HG03045 (cell line): ENCODE measurements at regions not wholly inside any gene's neighbourhood (a gene's known extent, or its start where the extent isn't known, plus 50 kb on each side); places are given as distances from the start of the nearest gene placed in this dataset.
"Not testable (repeated sequence)": the region's sequence is repeated elsewhere in the genome, so short reads cannot be mapped to it uniquely, and the experiment has no call there.

ENCODE experiments used
- ATAC-seq: cut with Tn5 transposase; IDR thresholded peaks from one replicate; pipeline ENCODE4 v1.9.1; 2021; ENCODE audit warnings: mild to moderate bottlenecking, moderate library complexity; ENCODE audit not compliant: unreplicated experiment

- ATAC-seq = no peak
Measured at GRCh38 chr5:155750571-155750970, 576.4 kb upstream of the SGCD start.

GRCh38 chr5:155753943-155754581 lies 572.9 kb upstream of the SGCD start:
- no peak for ATAC-seq

GRCh38 chr5:155759252-155759651 lies 567.7 kb upstream of the SGCD start:
- no peak for ATAC-seq

- no peak for ATAC-seq
Measured at GRCh38 chr5:155759984-155760383, 567.0 kb upstream of the SGCD start.

- no peak for ATAC-seq
Measured at GRCh38 chr5:155761502-155761901, 565.5 kb upstream of the SGCD start.

DNA sequence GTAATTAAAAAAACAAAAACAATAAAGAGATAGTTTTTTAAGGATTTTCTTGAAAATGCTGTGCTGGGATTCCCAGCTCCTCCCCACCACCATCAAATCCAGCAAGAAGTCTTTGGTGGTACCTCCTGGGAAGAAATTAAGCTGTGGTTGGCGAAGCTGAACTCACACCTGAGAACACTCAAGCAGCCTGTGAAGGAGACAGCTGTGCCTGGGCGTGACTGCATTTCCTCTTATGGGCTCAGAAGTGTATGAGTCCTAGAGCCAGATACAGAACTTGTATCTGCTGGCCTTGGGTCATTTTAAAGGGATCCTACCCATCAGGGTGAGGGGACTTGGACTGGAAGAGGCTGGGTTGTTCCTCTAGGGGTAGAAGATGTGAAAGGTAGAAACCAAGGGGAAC lies 561.2 kb upstream of the SGCD start:
- ATAC-seq = no peak

DNA sequence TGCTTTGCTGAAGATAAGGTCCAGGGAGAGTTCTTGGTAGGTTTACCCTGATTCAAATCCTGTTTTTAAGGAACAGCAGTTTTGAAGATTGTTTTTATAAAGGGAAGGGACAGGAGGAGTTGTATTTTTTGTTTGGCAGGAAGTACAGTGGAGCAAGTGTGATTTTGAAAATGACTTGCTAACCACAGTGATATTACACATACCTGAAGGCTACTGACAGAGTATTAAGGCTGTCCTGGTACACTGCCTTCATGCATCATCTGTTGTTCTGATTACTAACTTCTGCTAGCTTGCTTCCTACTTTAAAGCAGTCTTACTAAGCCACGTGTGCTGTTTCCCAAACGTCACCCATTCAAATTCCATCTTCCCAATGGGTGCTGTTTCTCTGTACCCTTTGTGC lies 559.5 kb upstream of the SGCD start:
- ATAC-seq = no peak

DNA sequence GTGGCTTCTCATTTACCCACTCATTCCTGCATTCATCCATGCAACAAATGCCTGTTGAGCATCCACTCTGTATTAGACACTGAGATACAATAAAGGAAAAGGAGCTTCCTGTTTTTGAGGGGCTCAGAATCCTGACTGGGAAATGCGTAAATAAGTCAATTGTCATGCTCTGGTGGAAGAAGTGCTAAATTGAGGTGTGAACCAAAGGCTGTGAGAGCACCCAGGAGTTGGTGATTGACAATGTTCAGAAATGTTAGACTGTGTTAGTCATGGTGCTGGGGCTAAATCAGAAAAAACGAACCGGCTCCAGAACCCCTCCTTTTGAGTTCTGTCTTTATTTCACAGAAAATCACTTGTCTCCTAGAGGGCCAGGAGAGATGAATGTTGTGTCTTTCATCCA lies 558.6 kb upstream of the SGCD start:
- ATAC-seq = no peak

- ATAC-seq = no peak
Measured at GRCh38 chr5:155772009-155772662, 554.8 kb upstream of the SGCD start.

DNA sequence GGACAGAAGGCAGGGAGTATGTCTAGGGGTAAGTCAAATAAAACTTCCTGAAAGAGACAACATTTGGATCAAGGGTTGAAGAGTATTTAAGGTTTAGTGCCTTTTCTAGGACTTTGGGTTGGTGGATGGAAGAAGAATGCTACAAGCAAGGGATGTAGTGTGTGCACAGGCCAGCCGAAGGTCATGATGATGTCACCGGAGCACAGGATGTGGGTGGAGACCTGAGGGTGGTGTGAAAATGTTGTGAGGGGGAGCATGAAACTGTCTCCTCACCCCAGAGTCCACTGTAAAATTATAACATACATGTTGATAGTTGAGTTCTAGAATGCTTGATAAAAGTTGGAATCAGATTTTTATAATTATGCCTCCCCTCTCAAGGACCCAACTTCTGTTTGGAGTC lies 553.3 kb upstream of the SGCD start:
- ATAC-seq = no peak

DNA sequence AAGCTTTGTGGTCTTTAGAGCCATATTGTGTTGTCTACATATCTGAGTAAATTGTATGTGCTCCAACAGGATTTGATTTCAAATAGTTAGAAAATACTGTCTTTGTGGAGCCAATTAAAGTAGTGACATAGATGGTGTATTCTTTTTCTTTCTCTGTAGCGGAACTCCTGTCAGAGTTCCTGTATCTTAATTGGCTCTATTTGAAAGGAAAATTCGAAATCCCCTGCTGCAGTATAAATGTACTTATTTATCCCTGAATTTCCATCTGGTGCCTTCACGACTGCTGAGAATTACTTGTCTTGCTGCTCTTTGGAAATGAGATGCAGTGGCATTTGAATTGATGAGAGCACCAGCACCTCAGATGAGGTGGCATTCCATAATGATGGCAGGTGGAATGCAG lies 546.7 kb upstream of the SGCD start:
- ATAC-seq = no peak

DNA sequence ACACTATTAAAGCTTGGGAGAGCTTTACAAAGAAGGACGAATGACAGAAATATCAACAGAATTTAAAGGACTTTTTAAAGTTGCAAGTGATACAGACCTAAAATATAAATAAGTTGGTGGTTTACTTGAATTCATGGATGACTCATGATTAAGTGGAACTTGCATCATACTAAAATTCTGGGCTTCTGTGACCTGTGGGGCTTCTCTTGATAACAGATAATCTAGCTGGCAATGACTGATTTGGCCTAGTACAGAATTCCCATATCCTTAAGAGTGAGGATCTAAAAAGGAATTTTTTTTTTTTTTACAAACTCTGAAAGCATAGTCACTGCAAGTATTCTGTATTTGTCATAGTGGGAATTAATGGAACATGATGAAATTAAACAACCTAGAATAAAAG lies 543.7 kb upstream of the SGCD start:
- no peak for ATAC-seq

DNA sequence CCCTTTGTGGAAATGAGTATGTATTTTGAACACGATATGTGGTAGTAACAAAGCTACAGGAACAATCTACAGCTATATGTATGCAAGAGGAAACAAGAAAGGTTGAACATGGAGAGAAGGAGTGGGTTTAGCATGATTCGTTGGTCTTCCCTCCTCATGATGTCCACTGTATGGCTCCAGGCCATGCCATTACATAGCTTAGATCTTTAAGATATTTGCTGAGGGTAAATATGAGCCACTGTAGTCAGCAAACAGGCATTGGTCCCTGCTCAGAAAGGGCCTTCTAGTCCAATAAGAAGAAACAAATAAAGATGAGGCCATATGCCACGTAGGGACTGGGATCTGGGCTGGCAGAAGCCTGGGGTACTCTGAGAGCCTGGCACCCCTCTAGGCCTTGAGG lies 543.2 kb upstream of the SGCD start:
- ATAC-seq = no peak

- ATAC-seq = no peak
Measured at GRCh38 chr5:155786108-155786507, 540.9 kb upstream of the SGCD start.

- ATAC-seq = no peak
Measured at GRCh38 chr5:155792873-155793272, 534.1 kb upstream of the SGCD start.

GRCh38 chr5:155794795-155795194 lies 532.2 kb upstream of the SGCD start:
- ATAC-seq = no peak

- ATAC-seq = no peak
Measured at GRCh38 chr5:155799308-155799707, 527.7 kb upstream of the SGCD start.

GRCh38 chr5:155807884-155808576 lies 518.9 kb upstream of the SGCD start:
- no peak for ATAC-seq

DNA sequence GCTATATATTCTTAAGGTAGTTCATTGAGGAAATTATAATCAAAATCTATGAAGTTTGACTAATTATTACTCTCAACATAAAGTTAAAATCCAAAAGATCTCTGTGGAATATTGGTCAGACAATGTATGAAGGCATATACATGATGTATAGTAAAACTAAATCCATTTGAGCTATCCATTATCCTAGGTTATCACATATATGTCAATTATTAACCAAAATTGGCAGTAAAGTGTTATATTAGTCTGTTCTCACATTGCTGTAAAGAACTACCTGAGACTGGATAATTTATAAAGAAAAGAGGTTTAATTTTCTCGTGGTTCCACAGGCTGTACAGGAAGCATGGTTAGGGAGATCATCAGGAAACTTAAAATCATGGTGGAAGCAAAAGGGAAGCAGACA lies 511.7 kb upstream of the SGCD start:
- ATAC-seq = no peak

- ATAC-seq = no peak
Measured at GRCh38 chr5:155822177-155822576, 504.8 kb upstream of the SGCD start.

DNA sequence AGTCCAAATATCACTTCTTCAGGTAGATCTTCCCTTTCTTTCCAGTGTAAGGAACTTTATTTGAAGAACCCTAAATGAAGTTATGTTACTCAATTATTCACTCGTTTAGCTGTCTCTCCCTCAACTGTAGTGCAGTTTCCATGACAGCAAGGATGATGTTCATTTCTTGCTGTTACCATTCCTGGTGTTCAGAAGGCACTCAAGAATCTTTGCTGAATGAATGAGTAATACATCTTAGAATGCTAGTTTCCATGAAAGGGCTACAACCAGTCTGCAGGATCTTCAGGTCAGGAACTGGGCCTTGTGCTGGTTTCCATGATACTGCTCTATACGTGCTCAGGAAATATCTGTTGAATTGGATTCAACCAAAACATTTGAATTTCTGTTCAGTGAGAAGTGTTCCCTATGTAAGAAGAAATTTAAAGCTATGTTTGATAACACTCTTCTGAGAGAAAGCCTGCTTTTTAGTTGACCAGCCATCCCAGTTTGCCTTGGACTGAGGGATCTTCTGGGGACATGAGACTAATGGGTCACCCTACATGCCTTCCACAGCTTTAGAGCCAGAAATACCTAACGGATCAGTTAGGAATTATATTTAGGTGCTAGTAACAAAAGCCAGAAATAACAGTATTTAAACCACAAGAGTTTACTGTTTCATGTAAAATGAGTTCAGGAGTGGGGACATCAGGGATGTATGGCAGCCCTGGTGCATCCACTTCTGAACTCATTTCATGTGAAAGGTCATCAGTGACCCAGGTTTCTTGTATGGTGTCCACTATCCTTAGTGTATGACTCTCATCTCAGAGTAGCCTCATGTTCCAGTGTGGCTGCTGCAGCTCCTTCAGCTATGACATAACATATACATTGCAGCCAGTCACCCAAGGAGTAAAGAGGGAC lies 500.1 kb upstream of the SGCD start:
- no peak for ATAC-seq

- ATAC-seq = not testable (repeated sequence)
Measured at GRCh38 chr5:155827508-155827815, 499.5 kb upstream of the SGCD start.
